ENCODE measurements at regions not wholly inside any gene's neighbourhood (a gene's known extent, or its start where the extent isn't known, plus 50 kb on each side); places are given as distances from the start of the nearest gene placed in this dataset.

- Histone ChIP-seq H3K9me3 (no peaks in the 10 kb centered on the region), H3K27ac (no peak overlapping the region), H3K4me3 (no peak overlapping the region), H3K36me3 (no peaks in the 10 kb centered on the region), H3K4me1 (no peaks in the 10 kb centered on the region), H3K27me3 (no peaks in the 10 kb centered on the region)
- 87 to 89% methylated on average over 4 of the region's 4 CpGs for WGBS, 2 donors
- intact Hi-C loops (cut with DNase I): no loop called here
- TF ChIP-seq EP300 (IDR thresholded peaks at IDR 0.05) (no peak), CTCF (IDR thresholded peaks at IDR 0.05) (no peak), POLR2AphosphoS5 (IDR thresholded peaks at IDR 0.05) (no peak), POLR2A (IDR thresholded peaks at IDR 0.05) (no peak)
- no peak for DNase-seq
Measured at GRCh38 chr16:60074378-60074777, 1340.3 kb upstream of the GOT2 start.

- TF ChIP-seq POLR2A (IDR thresholded peaks at IDR 0.05): no peak
- no peaks in the 10 kb centered on the region for H3K36me3 ChIP-seq
- no peak overlapping the region for H3K27ac ChIP-seq
- H3K4me3 ChIP-seq: no peak overlapping the region
- intact Hi-C loops (cut with DNase I): no loop called here
- 81 to 84% methylated on average over 4 of the region's 4 CpGs for WGBS, 2 donors
- H3K27me3 ChIP-seq: no peaks in the 10 kb centered on the region
- no peaks in the 10 kb centered on the region for H3K4me1 ChIP-seq
- H3K9me3 ChIP-seq: no peaks in the 10 kb centered on the region
- no peak for DNase-seq
Measured at GRCh38 chr16:60073376-60073775, 1339.3 kb upstream of the GOT2 start.

- no peak overlapping the region for H3K27ac ChIP-seq
Measured at GRCh38 chr16:60064026-60064425, 1329.9 kb upstream of the GOT2 start.

GRCh38 chr16:60061396-60061795 is 1327.3 kb upstream of the GOT2 start:
- intact Hi-C loops (cut with DNase I): no loop called here
- TF ChIP-seq CTCF (IDR thresholded peaks at IDR 0.05): no peak
- TF ChIP-seq POLR2AphosphoS5 (IDR thresholded peaks at IDR 0.05): no peak
- no peak for TF ChIP-seq POLR2A (IDR thresholded peaks at IDR 0.05)
- no peak for TF ChIP-seq EP300 (IDR thresholded peaks at IDR 0.05)
- no peak for DNase-seq
- Histone ChIP-seq H3K9me3 (peaks cover 0 to 2% (median 0%) of the 10 kb centered on the region in 4 donors), H3K27me3 (no peaks in the 10 kb centered on the region), H3K27ac (no peak overlapping the region), H3K36me3 (no peaks in the 10 kb centered on the region), H3K4me1 (peaks cover 0 to 12% (median 8%) of the 10 kb centered on the region in 4 donors), H3K4me3 (no peak overlapping the region)

More at GRCh38 chr16:60064026-60064425, 1329.9 kb upstream of the GOT2 start:
- Histone ChIP-seq H3K4me3 (no peak overlapping the region), H3K4me1 (peaks cover 0 to 12% (median 8%) of the 10 kb centered on the region in 4 donors), H3K27me3 (no peaks in the 10 kb centered on the region), H3K36me3 (no peaks in the 10 kb centered on the region), H3K9me3 (peaks cover 0 to 2% (median 0%) of the 10 kb centered on the region in 4 donors)
- no peak for TF ChIP-seq CTCF (IDR thresholded peaks at IDR 0.05)
- no peak for TF ChIP-seq EP300 (IDR thresholded peaks at IDR 0.05)
- no peak for TF ChIP-seq POLR2A (IDR thresholded peaks at IDR 0.05)
- no peak for TF ChIP-seq POLR2AphosphoS5 (IDR thresholded peaks at IDR 0.05)
- DNase-seq: no peak
- intact Hi-C loops (cut with DNase I): no loop called here

GRCh38 chr16:60060731-60061130 is 1326.6 kb upstream of the GOT2 start:
- intact Hi-C loops (cut with DNase I): no loop called here
- no peak overlapping the region for H3K27ac ChIP-seq
- WGBS, 2 donors: 51 to 58% methylated on average over 2 of the region's 2 CpGs
- TF ChIP-seq POLR2AphosphoS5 (IDR thresholded peaks at IDR 0.05) (no peak), POLR2A (IDR thresholded peaks at IDR 0.05) (no peak), EP300 (IDR thresholded peaks at IDR 0.05) (no peak), CTCF (IDR thresholded peaks at IDR 0.05) (no peak)
- no peaks in the 10 kb centered on the region for H3K27me3 ChIP-seq
- peaks cover 0 to 12% (median 8%) of the 10 kb centered on the region in 4 donors for H3K4me1 ChIP-seq
- no peaks in the 10 kb centered on the region for H3K36me3 ChIP-seq
- peaks cover 0 to 2% (median 0%) of the 10 kb centered on the region in 4 donors for H3K9me3 ChIP-seq
- no peak overlapping the region for H3K4me3 ChIP-seq
- DNase-seq: no peak
